ENCODE measurements at regions not wholly inside any gene's neighbourhood (a gene's known extent, or its start where the extent isn't known, plus 50 kb on each side); places are given as distances from the start of the nearest gene placed in this dataset.

- 82% methylated on average over 4 of the region's 4 CpGs for WGBS
Observed at GRCh38 chr4:58957711-58958110, 1847.5 kb upstream of the IGFBP7 start.

GRCh38 chr4:58961283-58961682 is 1851.1 kb upstream of the IGFBP7 start:
- no peak for DNase-seq (ENCODE audit: extremely low spot score)
- intact Hi-C loops (cut with DNase I): no loop called here
- H3K36me3 ChIP-seq: no peaks in the 10 kb centered on the region
- H3K4me1 ChIP-seq: no peaks in the 10 kb centered on the region
- H3K27me3 ChIP-seq: no peaks in the 10 kb centered on the region
- H3K4me3 ChIP-seq: no peak overlapping the region
- no peak overlapping the region for H3K27ac ChIP-seq (replicated peaks in 1 of 4)
- H3K9me3 ChIP-seq: no peaks in the 10 kb centered on the region
- 72% methylated on average over 2 of the region's 2 CpGs for WGBS
- no peak for TF ChIP-seq POLR2A (IDR thresholded peaks at IDR 0.05; ENCODE audit: low read depth)
- TF ChIP-seq, protein P1, sequence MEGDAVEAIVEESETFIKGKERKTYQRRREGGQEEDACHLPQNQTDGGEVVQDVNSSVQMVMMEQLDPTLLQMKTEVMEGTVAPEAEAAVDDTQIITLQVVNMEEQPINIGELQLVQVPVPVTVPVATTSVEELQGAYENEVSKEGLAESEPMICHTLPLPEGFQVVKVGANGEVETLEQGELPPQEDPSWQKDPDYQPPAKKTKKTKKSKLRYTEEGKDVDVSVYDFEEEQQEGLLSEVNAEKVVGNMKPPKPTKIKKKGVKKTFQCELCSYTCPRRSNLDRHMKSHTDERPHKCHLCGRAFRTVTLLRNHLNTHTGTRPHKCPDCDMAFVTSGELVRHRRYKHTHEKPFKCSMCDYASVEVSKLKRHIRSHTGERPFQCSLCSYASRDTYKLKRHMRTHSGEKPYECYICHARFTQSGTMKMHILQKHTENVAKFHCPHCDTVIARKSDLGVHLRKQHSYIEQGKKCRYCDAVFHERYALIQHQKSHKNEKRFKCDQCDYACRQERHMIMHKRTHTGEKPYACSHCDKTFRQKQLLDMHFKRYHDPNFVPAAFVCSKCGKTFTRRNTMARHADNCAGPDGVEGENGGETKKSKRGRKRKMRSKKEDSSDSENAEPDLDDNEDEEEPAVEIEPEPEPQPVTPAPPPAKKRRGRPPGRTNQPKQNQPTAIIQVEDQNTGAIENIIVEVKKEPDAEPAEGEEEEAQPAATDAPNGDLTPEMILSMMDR (IDR thresholded peaks at IDR 0.05): no peak
- no peak for TF ChIP-seq EP300 (IDR thresholded peaks at IDR 0.05)
- no peak for TF ChIP-seq POLR2AphosphoS5 (IDR thresholded peaks at IDR 0.05)

More at GRCh38 chr4:58957711-58958110, 1847.5 kb upstream of the IGFBP7 start:
- intact Hi-C loops (cut with DNase I): no loop called here
- Histone ChIP-seq H3K4me3 (no peak overlapping the region), H3K4me1 (no peaks in the 10 kb centered on the region), H3K36me3 (no peaks in the 10 kb centered on the region), H3K27me3 (no peaks in the 10 kb centered on the region), H3K9me3 (no peaks in the 10 kb centered on the region), H3K27ac (replicated peaks in 1 of 4) (no peak overlapping the region)
- no peak for DNase-seq (ENCODE audit: extremely low spot score)
- TF ChIP-seq EP300 (IDR thresholded peaks at IDR 0.05) (no peak), POLR2AphosphoS5 (IDR thresholded peaks at IDR 0.05) (no peak), POLR2A (IDR thresholded peaks at IDR 0.05; ENCODE audit: low read depth) (no peak)
- TF ChIP-seq, protein P1 (IDR thresholded peaks at IDR 0.05): no peak

DNA sequence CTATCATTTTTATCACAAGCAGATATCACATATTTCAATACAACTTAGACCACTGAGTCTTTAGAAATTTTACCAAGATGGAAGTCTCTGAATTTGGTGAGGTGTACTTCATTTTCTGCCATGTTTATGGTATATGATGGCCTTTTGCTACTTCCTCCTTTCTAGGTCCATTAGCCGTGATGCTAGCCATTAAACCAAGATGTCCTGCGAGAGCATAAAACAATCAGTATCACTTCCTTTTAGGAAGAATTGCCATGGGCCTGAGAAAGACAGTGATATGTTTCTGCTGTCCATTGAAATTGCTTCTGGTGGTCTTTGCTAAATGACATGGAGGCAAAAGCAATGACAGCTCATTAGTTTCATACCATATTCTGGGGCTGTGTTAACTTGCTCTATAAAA is 1851.7 kb upstream of the IGFBP7 start:
- no peaks in the 10 kb centered on the region for H3K9me3 ChIP-seq
- intact Hi-C loops (cut with DNase I): no loop called here
- H3K4me1 ChIP-seq: no peaks in the 10 kb centered on the region
- DNase-seq (ENCODE audit: extremely low spot score): no peak
- no peak overlapping the region for H3K27ac ChIP-seq (replicated peaks in 1 of 4)
- no peak overlapping the region for H3K4me3 ChIP-seq
- 56% methylated on average over 2 of the region's 2 CpGs for WGBS
- TF ChIP-seq EP300 (IDR thresholded peaks at IDR 0.05) (no peak), POLR2A (IDR thresholded peaks at IDR 0.05; ENCODE audit: low read depth) (no peak), POLR2AphosphoS5 (IDR thresholded peaks at IDR 0.05) (no peak)
- TF ChIP-seq, protein P1 (IDR thresholded peaks at IDR 0.05): no peak
- H3K36me3 ChIP-seq: no peaks in the 10 kb centered on the region
- H3K27me3 ChIP-seq: no peaks in the 10 kb centered on the region

GRCh38 chr4:58962424-58962823 is 1852.2 kb upstream of the IGFBP7 start:
- intact Hi-C loops (cut with DNase I): no loop called here
- no peak for TF ChIP-seq POLR2AphosphoS5 (IDR thresholded peaks at IDR 0.05)
- no peak for TF ChIP-seq POLR2A (IDR thresholded peaks at IDR 0.05; ENCODE audit: low read depth)
- no peak overlapping the region for H3K4me3 ChIP-seq

GRCh38 chr4:58981828-58982227 is 1871.6 kb upstream of the IGFBP7 start:
- Histone ChIP-seq H3K36me3 (no peaks in the 10 kb centered on the region), H3K4me1 (no peaks in the 10 kb centered on the region), H3K9me3 (no peaks in the 10 kb centered on the region), H3K4me3 (no peak overlapping the region), H3K27ac (replicated peaks in 1 of 4) (no peak overlapping the region), H3K27me3 (no peaks in the 10 kb centered on the region)
- intact Hi-C loops (cut with DNase I): no loop called here
- WGBS: 30% methylated on average over 1 of the region's 1 CpG
- TF ChIP-seq, protein P1 (IDR thresholded peaks at IDR 0.05): no peak
- TF ChIP-seq EP300 (IDR thresholded peaks at IDR 0.05): no peak
- DNase-seq (ENCODE audit: extremely low spot score): no peak

More at GRCh38 chr4:58962424-58962823, 1852.2 kb upstream of the IGFBP7 start:
- no peak overlapping the region for H3K27ac ChIP-seq (replicated peaks in 1 of 4)
- no peaks in the 10 kb centered on the region for H3K4me1 ChIP-seq
- no peak for DNase-seq (ENCODE audit: extremely low spot score)
- H3K9me3 ChIP-seq: no peaks in the 10 kb centered on the region
- H3K27me3 ChIP-seq: no peaks in the 10 kb centered on the region
- H3K36me3 ChIP-seq: no peaks in the 10 kb centered on the region
